ENCODE measurements at regions not wholly inside any gene's neighbourhood (a gene's known extent, or its start where the extent isn't known, plus 50 kb on each side); places are given as distances from the start of the nearest gene placed in this dataset.
A peak's percentile ranks its signal among the peaks of the same experiment; 100 is the strongest.

DNA sequence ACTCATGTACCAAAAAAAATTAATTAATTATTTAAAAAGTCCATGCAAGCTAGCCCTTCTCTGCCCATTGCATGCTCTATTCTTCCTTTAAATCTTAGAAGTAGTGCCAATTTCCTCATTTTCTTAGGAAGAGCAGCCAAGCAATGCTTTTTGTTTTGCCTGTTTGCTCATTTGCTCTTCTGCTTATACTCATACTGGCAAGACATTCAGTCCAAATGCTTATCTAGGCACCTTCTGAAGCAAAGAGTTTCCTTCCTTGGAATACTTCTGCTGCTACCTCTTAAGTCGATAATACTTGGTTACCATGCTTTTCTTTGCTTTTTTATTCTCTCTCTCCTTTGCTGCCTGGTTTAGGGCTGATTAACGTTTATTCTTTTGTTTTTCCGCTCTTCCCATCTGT is 1318.3 kb downstream of the AACS start:
- no peak overlapping the region for H3K4me3 ChIP-seq (ENCODE audit: low read depth, low read length)
- TF ChIP-seq, protein P1, sequence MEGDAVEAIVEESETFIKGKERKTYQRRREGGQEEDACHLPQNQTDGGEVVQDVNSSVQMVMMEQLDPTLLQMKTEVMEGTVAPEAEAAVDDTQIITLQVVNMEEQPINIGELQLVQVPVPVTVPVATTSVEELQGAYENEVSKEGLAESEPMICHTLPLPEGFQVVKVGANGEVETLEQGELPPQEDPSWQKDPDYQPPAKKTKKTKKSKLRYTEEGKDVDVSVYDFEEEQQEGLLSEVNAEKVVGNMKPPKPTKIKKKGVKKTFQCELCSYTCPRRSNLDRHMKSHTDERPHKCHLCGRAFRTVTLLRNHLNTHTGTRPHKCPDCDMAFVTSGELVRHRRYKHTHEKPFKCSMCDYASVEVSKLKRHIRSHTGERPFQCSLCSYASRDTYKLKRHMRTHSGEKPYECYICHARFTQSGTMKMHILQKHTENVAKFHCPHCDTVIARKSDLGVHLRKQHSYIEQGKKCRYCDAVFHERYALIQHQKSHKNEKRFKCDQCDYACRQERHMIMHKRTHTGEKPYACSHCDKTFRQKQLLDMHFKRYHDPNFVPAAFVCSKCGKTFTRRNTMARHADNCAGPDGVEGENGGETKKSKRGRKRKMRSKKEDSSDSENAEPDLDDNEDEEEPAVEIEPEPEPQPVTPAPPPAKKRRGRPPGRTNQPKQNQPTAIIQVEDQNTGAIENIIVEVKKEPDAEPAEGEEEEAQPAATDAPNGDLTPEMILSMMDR (IDR thresholded peaks at IDR 0.05; ENCODE audit: insufficient read depth, low read depth, low read length), result no peak
- DNase-seq (ENCODE audit: low read depth), result no peak

DNA sequence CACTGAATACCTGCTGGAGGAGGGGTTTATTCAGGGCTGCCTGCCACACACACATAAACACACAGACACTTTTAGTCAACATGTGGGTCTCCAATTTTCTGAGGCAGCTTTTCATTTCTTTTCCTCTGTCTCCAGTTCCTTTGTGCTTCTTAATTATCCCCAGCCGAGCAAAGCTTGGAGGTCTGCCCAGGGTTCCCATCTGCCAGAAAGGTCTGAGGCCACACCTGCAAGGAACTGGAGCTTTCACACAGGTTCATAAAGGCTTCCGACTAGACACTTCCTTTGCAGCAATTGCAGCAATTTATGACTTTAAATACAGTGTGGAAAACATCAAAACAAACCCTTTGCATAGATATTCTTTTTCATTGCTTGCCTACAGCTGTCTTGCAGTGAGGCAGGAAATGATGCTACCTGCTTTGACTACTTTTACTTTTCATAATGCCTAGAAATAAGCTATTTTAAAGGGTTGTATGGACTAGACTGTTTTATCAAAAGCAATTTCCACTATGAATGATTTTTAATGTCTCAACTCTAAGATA is 1318.9 kb downstream of the AACS start:
- TF ChIP-seq, protein P1 (IDR thresholded peaks at IDR 0.05; ENCODE audit: insufficient read depth, low read depth, low read length), result no peak
- H3K4me3 ChIP-seq (ENCODE audit: low read depth, low read length), result no peak overlapping the region
- DNase-seq (ENCODE audit: low read depth), result peak; percentile 3

DNA sequence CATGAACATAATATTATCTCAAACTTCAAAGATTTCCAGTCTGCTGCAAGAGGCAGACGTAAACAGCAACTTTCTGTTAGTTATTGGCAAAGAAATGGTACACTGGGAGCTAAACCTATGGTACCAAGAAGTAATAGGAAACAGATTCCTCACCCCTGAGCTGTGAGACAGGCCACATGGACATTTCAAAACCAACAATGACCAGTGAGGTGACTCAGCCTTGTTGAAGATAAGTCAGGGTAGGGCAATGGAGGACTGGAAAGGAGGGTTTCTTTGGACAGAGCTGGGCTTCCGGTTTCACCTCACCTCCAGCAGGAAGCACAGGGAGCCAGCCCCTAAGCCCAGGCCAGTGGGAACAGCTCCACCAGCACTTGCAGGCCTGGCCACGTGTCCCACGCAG is 1320.5 kb downstream of the AACS start:
- TF ChIP-seq, protein P1 (IDR thresholded peaks at IDR 0.05; ENCODE audit: insufficient read depth, low read depth, low read length), result no peak
- no peak overlapping the region for H3K4me3 ChIP-seq (ENCODE audit: low read depth, low read length)
- DNase-seq (ENCODE audit: low read depth), result peak; percentile 27

DNA sequence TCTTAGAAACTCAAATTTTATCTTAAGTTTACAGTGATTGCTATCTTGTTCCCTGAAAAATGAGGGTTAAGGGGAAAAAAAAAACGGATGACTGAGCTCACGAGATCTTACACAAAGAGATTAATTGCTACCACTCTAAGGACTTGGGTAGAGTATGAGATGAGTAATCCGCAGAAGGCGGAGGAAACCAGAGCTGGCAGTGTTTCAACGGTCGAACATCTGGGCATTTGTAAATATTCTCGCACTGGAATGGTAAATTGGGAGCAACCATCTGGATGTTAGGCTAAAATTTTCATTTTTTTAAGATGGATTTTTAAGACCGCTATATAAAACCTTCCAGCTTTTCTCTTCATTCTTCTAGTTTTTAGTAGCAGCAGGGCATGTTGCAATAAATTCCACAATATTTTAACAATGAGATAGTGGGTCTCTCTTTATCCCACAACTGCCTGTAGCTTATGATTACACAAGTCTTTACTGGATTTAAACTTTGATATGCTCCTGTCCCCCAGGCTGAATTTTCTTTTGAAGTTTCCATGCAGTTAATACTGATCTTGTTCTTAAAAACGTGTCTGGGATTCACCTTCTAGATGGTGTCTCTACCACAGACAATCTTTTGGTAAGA is 1324.1 kb downstream of the AACS start:
- TF ChIP-seq, protein P1 (IDR thresholded peaks at IDR 0.05; ENCODE audit: insufficient read depth, low read depth, low read length), result no peak
- DNase-seq (ENCODE audit: low read depth), result peak; percentile 65
- H3K4me3 ChIP-seq (ENCODE audit: low read depth, low read length), result no peak overlapping the region

DNA sequence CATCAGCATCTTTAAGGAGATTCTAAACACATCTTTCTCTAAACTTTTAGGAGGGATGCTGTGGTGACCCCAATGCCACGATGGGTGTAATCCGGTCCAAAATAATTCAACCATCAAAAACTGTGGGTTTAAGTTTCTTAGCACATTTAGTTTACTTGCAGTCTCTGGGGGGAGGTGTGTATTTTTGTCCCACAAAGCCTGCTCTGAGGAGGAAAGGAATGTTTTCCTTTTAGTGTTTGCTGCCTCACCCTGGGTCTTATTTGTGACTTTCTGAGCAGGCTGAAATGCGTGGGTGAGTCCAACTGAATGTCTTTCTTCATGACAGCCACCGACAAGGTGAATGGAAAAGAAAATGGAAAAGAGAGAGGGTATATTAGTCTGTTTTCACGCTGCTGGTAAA is 1324.7 kb downstream of the AACS start:
- TF ChIP-seq, protein P1 (IDR thresholded peaks at IDR 0.05; ENCODE audit: insufficient read depth, low read depth, low read length), result no peak
- H3K4me3 ChIP-seq (ENCODE audit: low read depth, low read length), result no peak overlapping the region
- peak; percentile 39 for DNase-seq (ENCODE audit: low read depth)

DNA sequence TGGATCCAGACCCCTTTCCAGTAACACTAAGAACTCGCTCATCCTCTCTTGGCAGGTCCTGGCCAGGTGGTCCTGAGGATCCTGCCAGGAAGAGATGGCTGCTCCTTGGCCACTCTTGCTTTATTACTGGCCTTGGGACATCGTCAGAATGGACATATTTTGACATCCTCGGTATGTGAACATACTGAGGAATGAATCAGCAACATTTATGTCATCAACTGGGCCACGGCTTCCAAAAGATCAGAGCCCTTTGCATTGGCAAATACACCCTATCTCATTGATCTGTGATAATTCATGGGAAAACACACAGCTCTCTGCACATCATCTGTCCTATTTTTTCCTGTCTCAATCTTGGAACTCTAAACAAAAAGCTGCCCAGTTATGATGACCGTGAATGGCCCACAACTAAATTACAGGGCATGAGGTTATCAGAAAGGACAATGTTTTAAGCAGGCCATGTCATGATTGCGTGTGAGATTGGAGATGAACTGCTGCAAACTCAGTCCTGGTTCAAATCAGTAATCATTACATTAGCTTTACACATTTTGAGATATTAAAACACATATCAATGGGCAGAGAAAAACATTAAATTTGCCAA is 1325.8 kb downstream of the AACS start:
- TF ChIP-seq, protein P1 (IDR thresholded peaks at IDR 0.05; ENCODE audit: insufficient read depth, low read depth, low read length), result no peak
- no peak overlapping the region for H3K4me3 ChIP-seq (ENCODE audit: low read depth, low read length)
- peak; percentile 35 for DNase-seq (ENCODE audit: low read depth)
